ENCODE measurements at regions not wholly inside any gene's neighbourhood (a gene's known extent, or its start where the extent isn't known, plus 50 kb on each side); places are given as distances from the start of the nearest gene placed in this dataset.

GRCh38 chr18:2134364-2134763, 436.9 kb downstream of the METTL4 start:
- TF ChIP-seq, protein P1, sequence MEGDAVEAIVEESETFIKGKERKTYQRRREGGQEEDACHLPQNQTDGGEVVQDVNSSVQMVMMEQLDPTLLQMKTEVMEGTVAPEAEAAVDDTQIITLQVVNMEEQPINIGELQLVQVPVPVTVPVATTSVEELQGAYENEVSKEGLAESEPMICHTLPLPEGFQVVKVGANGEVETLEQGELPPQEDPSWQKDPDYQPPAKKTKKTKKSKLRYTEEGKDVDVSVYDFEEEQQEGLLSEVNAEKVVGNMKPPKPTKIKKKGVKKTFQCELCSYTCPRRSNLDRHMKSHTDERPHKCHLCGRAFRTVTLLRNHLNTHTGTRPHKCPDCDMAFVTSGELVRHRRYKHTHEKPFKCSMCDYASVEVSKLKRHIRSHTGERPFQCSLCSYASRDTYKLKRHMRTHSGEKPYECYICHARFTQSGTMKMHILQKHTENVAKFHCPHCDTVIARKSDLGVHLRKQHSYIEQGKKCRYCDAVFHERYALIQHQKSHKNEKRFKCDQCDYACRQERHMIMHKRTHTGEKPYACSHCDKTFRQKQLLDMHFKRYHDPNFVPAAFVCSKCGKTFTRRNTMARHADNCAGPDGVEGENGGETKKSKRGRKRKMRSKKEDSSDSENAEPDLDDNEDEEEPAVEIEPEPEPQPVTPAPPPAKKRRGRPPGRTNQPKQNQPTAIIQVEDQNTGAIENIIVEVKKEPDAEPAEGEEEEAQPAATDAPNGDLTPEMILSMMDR (IDR thresholded peaks at IDR 0.05; ENCODE audit: borderline replicate concordance, insufficient read depth, low read depth, low read length), result no peak
- no peak overlapping the region for H3K4me3 ChIP-seq (ENCODE audit: low read depth, low read length)

DNA sequence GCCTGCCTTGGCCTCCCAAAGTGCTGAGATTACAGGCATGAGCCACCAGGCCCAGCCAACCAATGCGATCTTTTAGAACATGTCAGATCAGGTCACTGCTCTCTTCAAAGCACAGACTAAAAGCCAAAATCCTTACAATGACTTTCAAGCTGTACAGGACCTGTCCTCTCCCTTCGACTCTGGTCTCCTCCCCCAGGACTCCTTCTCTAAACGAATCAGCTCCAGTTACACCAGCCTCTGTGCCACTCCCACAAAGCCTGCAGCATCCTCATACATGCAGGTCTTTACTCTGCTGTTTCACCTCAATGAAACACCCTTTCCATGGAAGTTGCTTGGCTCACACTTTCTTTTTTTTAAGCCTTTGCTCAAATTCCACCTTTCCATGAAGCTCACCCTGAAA, 436.0 kb downstream of the METTL4 start:
- TF ChIP-seq, protein P1 (IDR thresholded peaks at IDR 0.05; ENCODE audit: borderline replicate concordance, insufficient read depth, low read depth, low read length), result no peak
- H3K4me3 ChIP-seq (ENCODE audit: low read depth, low read length), result no peak overlapping the region

GRCh38 chr18:2138552-2138951, 432.8 kb downstream of the METTL4 start:
- TF ChIP-seq, protein P1 (IDR thresholded peaks at IDR 0.05; ENCODE audit: borderline replicate concordance, insufficient read depth, low read depth, low read length), result no peak
- H3K4me3 ChIP-seq (ENCODE audit: low read depth, low read length), result no peak overlapping the region

DNA sequence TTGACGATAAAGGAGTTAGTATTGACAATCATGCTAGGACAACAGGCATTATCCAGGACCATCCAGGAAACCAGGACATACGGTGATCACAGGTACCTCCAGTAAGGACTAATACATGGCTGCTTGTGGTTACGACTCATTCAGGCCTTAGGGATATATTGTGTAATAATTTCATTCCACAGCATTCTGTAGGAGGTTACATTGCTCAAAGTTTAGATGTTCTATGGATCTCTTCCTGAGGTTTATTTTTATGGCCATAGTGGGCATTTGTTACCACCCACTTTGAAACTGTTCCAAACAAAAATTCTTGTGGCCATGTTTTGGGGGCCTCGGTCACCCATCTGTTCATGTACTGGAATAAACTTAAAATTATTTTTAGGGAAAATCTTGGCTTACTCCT, 431.6 kb downstream of the METTL4 start:
- no peak overlapping the region for H3K4me3 ChIP-seq (ENCODE audit: low read depth, low read length)
- TF ChIP-seq, protein P1 (IDR thresholded peaks at IDR 0.05; ENCODE audit: borderline replicate concordance, insufficient read depth, low read depth, low read length), result no peak

DNA sequence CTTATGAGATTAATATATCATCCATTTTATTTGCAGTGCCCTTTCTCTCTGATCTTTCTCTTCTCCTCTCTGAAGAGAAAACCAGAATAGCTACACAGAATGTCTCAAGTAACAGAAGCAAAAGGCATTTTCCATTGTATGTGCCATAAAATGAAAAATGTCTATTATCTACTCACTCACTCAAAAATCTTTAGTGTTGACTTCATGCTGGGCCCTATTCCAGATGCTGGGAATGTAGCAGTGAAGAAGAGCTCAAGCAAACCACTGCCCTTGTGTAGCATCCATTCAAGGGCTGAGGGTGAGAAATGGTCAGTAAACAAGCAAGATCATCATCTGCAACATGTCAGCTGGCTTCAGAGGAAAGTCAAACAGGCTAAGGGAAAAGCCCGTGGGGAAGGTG, 427.7 kb downstream of the METTL4 start:
- TF ChIP-seq, protein P1 (IDR thresholded peaks at IDR 0.05; ENCODE audit: borderline replicate concordance, insufficient read depth, low read depth, low read length), result no peak
- H3K4me3 ChIP-seq (ENCODE audit: low read depth, low read length), result no peak overlapping the region

DNA sequence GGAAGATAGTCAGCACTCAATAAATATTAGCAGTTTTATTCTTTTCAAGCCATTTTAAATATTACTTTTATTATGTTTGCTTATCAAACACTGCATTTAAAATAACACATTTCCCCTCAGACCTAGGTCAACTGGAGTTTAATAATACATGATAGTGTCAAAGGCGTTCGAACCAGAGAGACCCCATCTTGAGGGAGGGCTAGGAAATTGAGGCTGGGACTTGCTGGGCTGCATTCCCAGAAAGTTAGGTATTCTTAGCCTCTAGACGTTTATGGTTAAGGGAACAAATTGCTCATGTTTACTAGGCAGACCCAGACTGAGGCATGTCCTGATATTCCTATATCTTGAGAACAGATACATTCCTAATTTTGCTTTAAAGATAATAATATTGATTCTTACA, 426.5 kb downstream of the METTL4 start:
- TF ChIP-seq, protein P1 (IDR thresholded peaks at IDR 0.05; ENCODE audit: borderline replicate concordance, insufficient read depth, low read depth, low read length), result no peak
- H3K4me3 ChIP-seq (ENCODE audit: low read depth, low read length), result no peak overlapping the region

GRCh38 chr18:2146092-2146491, 425.2 kb downstream of the METTL4 start:
- TF ChIP-seq, protein P1 (IDR thresholded peaks at IDR 0.05; ENCODE audit: borderline replicate concordance, insufficient read depth, low read depth, low read length), result no peak

More at GRCh38 chr18:2146092-2146491, 425.2 kb downstream of the METTL4 start:
- no peak overlapping the region for H3K4me3 ChIP-seq (ENCODE audit: low read depth, low read length)

Measured in GM12875 (cell line).